Smooth muscle cell (in vitro differentiated cells): ENCODE measurements at regions not wholly inside any gene's neighbourhood (a gene's known extent, or its start where the extent isn't known, plus 50 kb on each side); places are given as distances from the start of the nearest gene placed in this dataset.
A peak's percentile ranks its signal among the peaks of the same experiment; 100 is the strongest.

Source experiments
- DNase-seq: peaks from one replicate; lab custom pipeline; 2025; ENCODE audit not compliant: unreplicated experiment; lab: John Stamatoyannopoulos, UW
- H2AFZ ChIP-seq: fragments of 200-600 bp; sonication (generic); 2 replicates; pipeline ENCODE4 v1.6.0; 2016; ENCODE audit warnings: antibody characterized with exemption, low read depth, mild to moderate bottlenecking
- H3F3A ChIP-seq: fragments of 200-600 bp; sonication (generic); 2 replicates; pipeline ENCODE4 v1.6.0; 2017; ENCODE audit warnings: antibody characterized with exemption, low read depth
- H3K27ac ChIP-seq: fragments of 200-600 bp; sonication (generic); 2 replicates; pipeline ENCODE4 v1.5.1; 2016; ENCODE audit warnings: low read depth, mild to moderate bottlenecking
- H3K27me3 ChIP-seq: fragments of 200-600 bp; sonication (generic); 2 replicates; pipeline ENCODE4 v1.6.1; 2016; ENCODE audit warnings: low read depth, mild to moderate bottlenecking
- H3K36me3 ChIP-seq: fragments of 200-600 bp; sonication (generic); 2 replicates; pipeline ENCODE4 v1.5.1; 2016; ENCODE audit warnings: low read depth
- H3K4me1 ChIP-seq: fragments of 200-600 bp; sonication (generic); 2 replicates; pipeline ENCODE4 v1.5.1; 2016; ENCODE audit warnings: low read depth
- H3K4me2 ChIP-seq: fragments of 200-600 bp; sonication (generic); 2 replicates; pipeline ENCODE4 v1.6.0; 2016; ENCODE audit warnings: mild to moderate bottlenecking
- H3K4me3 ChIP-seq: fragments of 200-600 bp; sonication (generic); 2 replicates; pipeline ENCODE4 v1.5.1; 2016; ENCODE audit warnings: mild to moderate bottlenecking
- H3K79me2 ChIP-seq: fragments of 200-600 bp; sonication (generic); 2 replicates; pipeline ENCODE4 v1.6.0; 2016; ENCODE audit warnings: low read depth, mild to moderate bottlenecking
- H3K9ac ChIP-seq: fragments of 200-600 bp; sonication (generic); 2 replicates; pipeline ENCODE4 v1.6.0; 2016; ENCODE audit warnings: low read depth
- H3K9me3 ChIP-seq: fragments of 200-600 bp; sonication (generic); replicated peaks from 2 replicates; pipeline ENCODE4 v1.5.1; 2016; ENCODE audit warnings: low read depth
- H4K20me1 ChIP-seq: fragments of 200-600 bp; sonication (generic); 2 replicates; pipeline ENCODE4 v1.6.0; 2016; ENCODE audit warnings: low read depth
- WGBS: methylation state at CpG from one replicate; pipeline ENCODE4 v1.1.7; 2016; ENCODE audit warnings: low lambda C conversion rate; 5-methylcytosine and 5-hydroxymethylcytosine counted together
- TF ChIP-seq, protein P1 (sequence below): fragments of 200-600 bp; sonication (generic); IDR thresholded peaks from 2 replicates; pipeline ENCODE4 v1.5.1; 2017; ENCODE audit warnings: borderline replicate concordance, mild to moderate bottlenecking, antibody characterized with exemption; ENCODE audit not compliant: insufficient read depth, poor library complexity, severe bottlenecking

DNA sequence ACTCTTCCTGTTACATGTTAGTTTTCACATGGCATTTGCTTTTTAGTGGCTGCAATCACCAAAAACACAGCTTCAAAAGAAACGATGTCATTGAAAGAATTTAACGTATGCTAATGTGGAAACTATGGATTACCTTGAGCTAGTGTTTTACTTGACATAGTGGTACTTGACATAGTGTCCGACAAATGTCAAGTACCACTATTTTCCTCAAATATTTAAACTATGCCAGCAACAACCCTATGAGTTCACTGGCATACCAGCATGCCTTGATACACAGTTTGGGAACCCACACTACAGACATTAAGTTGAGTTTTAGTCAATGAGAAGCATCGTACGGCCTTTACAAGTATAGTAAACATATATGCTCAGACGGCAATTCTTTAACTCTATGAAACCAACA lies 560.3 kb downstream of the GALC start:
- Histone ChIP-seq H4K20me1 (no peaks in the 10 kb centered on the region), H3K27me3 (no peaks in the 10 kb centered on the region), H3K36me3 (no peaks in the 10 kb centered on the region), H3K9ac (no peak overlapping the region), H3K9me3 (no peaks in the 10 kb centered on the region), H3K27ac (no peak overlapping the region), H2AFZ (no peak overlapping the region), H3K79me2 (no peaks in the 10 kb centered on the region), H3K4me3 (no peak overlapping the region), H3F3A (no peaks in the 10 kb centered on the region), H3K4me2 (no peak overlapping the region), H3K4me1 (peaks cover 3% of the 10 kb centered on the region)
- DNase-seq: no peak
- TF ChIP-seq, protein P1, sequence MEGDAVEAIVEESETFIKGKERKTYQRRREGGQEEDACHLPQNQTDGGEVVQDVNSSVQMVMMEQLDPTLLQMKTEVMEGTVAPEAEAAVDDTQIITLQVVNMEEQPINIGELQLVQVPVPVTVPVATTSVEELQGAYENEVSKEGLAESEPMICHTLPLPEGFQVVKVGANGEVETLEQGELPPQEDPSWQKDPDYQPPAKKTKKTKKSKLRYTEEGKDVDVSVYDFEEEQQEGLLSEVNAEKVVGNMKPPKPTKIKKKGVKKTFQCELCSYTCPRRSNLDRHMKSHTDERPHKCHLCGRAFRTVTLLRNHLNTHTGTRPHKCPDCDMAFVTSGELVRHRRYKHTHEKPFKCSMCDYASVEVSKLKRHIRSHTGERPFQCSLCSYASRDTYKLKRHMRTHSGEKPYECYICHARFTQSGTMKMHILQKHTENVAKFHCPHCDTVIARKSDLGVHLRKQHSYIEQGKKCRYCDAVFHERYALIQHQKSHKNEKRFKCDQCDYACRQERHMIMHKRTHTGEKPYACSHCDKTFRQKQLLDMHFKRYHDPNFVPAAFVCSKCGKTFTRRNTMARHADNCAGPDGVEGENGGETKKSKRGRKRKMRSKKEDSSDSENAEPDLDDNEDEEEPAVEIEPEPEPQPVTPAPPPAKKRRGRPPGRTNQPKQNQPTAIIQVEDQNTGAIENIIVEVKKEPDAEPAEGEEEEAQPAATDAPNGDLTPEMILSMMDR: no peak
- WGBS: 91% methylated on average over 6 of the region's 6 CpGs

DNA sequence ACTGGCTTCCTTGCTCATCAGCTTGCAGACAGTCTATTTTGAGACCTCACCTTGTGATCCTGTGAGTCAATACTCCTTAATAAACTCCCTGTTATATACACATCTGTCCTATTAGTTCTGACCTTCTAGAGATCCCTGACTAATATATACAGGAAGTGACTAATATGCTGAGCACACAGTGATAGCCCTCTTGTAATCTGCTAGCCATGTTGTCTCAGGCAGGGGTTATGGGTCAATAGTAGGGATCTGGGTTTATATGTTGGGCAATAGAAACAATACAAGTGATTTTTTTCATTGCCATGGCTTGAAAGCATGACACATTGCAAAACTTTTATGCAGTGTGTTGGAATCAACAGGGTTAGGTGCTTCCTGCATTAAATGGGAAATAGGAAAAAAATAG lies 562.2 kb downstream of the GALC start:
- Histone ChIP-seq H3K27ac (no peak overlapping the region), H3K9ac (no peak overlapping the region), H3F3A (no peaks in the 10 kb centered on the region), H3K36me3 (no peaks in the 10 kb centered on the region), H3K79me2 (no peaks in the 10 kb centered on the region), H3K4me3 (no peak overlapping the region), H4K20me1 (no peaks in the 10 kb centered on the region), H2AFZ (no peak overlapping the region), H3K4me2 (no peak overlapping the region), H3K9me3 (no peaks in the 10 kb centered on the region), H3K4me1 (peaks cover 3% of the 10 kb centered on the region), H3K27me3 (no peaks in the 10 kb centered on the region)
- DNase-seq: no peak
- TF ChIP-seq, protein P1: no peak

DNA sequence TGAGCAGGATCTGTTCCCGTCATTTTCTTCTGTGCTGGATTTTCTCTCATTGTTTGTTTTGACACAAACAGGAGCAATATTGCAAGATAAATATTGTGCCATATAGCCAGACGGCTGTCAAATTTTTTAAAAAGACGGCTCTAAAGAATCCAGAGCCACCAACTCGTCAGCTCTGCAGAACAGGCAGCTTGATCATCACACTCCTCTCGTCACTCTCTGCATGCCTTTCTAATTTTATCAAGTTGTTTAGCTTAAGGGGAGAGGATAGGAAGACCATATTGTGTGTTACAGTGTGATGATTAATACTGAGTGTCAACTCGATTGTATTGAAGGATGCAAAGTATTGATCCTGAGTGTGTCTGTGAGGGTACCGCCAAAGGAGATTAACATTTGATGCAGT lies 562.8 kb downstream of the GALC start:
- H3K4me1 ChIP-seq: peaks cover 3% of the 10 kb centered on the region
- H3K27ac ChIP-seq: peak overlapping the region; percentile 35
- no peaks in the 10 kb centered on the region for H3K36me3 ChIP-seq
- H3K9ac ChIP-seq: no peak overlapping the region
- no peak overlapping the region for H3K4me2 ChIP-seq
- H3F3A ChIP-seq: no peaks in the 10 kb centered on the region
- no peak for DNase-seq
- TF ChIP-seq, protein P1: no peak
- no peaks in the 10 kb centered on the region for H3K9me3 ChIP-seq
- no peak overlapping the region for H3K4me3 ChIP-seq
- no peak overlapping the region for H2AFZ ChIP-seq
- no peaks in the 10 kb centered on the region for H3K79me2 ChIP-seq
- no peaks in the 10 kb centered on the region for H3K27me3 ChIP-seq
- H4K20me1 ChIP-seq: no peaks in the 10 kb centered on the region
- WGBS: 75% methylated on average over 7 of the region's 7 CpGs

DNA sequence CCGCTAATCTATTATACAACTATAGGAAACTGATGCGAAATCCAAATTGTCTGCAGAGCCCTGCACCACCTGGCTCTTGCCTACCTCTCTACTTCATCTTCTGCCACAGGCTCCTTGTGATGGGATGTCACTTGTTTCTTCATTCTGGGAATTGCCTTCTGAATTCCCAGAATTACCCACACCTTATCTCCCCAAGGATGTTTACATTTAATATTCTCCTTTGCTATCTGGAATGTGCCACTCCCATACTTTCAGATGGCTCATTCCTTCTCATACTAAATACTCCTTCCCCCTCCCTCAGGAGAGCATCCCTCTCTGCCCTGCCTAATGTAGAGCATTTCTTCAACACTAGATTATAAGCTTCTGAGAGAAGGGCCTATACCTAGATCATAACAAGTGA lies 573.1 kb downstream of the GALC start:
- H3F3A ChIP-seq: no peaks in the 10 kb centered on the region
- H3K9ac ChIP-seq: no peak overlapping the region
- no peak overlapping the region for H3K4me3 ChIP-seq
- no peak overlapping the region for H3K27ac ChIP-seq
- no peaks in the 10 kb centered on the region for H3K36me3 ChIP-seq
- 98% methylated on average over 2 of the region's 2 CpGs for WGBS
- no peaks in the 10 kb centered on the region for H3K27me3 ChIP-seq
- H4K20me1 ChIP-seq: no peaks in the 10 kb centered on the region
- H3K4me1 ChIP-seq: no peaks in the 10 kb centered on the region
- H3K4me2 ChIP-seq: no peak overlapping the region
- H3K9me3 ChIP-seq: no peaks in the 10 kb centered on the region
- H2AFZ ChIP-seq: no peak overlapping the region
- TF ChIP-seq, protein P1: no peak
- DNase-seq: no peak
- H3K79me2 ChIP-seq: no peaks in the 10 kb centered on the region
